Colonic mucosa (tissue), 4 donors: ENCODE measurements at regions not wholly inside any gene's neighbourhood (a gene's known extent, or its start where the extent isn't known, plus 50 kb on each side); places are given as distances from the start of the nearest gene placed in this dataset.

Experiments
- DNase-seq: peaks from one replicate; pipeline ENCODE4 v3.0.0-alpha.2; 2020
- H3K27ac ChIP-seq: fragments of 200-600 bp; one replicate; pipeline ENCODE4 v1.8.0; 2021
- H3K27me3 ChIP-seq: fragments of 200-600 bp; one replicate; pipeline ENCODE4 v1.8.0; 2021
- H3K36me3 ChIP-seq: fragments of 200-600 bp; one replicate; pipeline ENCODE4 v1.8.0; 2021
- H3K4me1 ChIP-seq: fragments of 200-600 bp; one replicate; pipeline ENCODE4 v1.8.0; 2021; ENCODE audit warnings: mild to moderate bottlenecking
- H3K4me3 ChIP-seq: fragments of 200-600 bp; one replicate; pipeline ENCODE4 v1.8.0; 2021
- H3K9ac ChIP-seq, 2 donors: one replicate each; pipeline ENCODE4 v1.7.0; 2013; ENCODE audit warnings: control low read depth in 2 of 2, low read depth in 2 of 2, low read length in 2 of 2
- H3K9me3 ChIP-seq: fragments of 200-600 bp; one replicate; pipeline ENCODE4 v1.8.0; 2021
- CTCF ChIP-seq: fragments of 200-600 bp; IDR thresholded peaks from one replicate; pipeline ENCODE4 v1.8.0; 2022; ENCODE audit warnings: antibody characterized with exemption, mild to moderate bottlenecking
- intact Hi-C: fragments of 100-400 bp; cut with DNase I; formaldehyde crosslinking; loops from one replicate; pipeline ENCODE4 v1.14.1; 2022
- donor health status: healthy.
- donor health status: DM: no; HTN: no; CAD: no.
- donor health status: DM: no; HTN: no; CAD: no.

- no peak for TF ChIP-seq CTCF
- H3K27ac ChIP-seq = no peak overlapping the region
- intact Hi-C loops = no loop called here
- H3K27me3 ChIP-seq = no peaks in the 10 kb centered on the region
- H3K36me3 ChIP-seq = no peaks in the 10 kb centered on the region
- no peak for DNase-seq
- H3K9ac ChIP-seq = no peak overlapping the region
- no peak overlapping the region for H3K4me3 ChIP-seq
- no peaks in the 10 kb centered on the region for H3K4me1 ChIP-seq
- H3K9me3 ChIP-seq = no peaks in the 10 kb centered on the region
Observed at GRCh38 chr2:16115881-16116830, 175.8 kb downstream of the MYCN start.

- intact Hi-C loops = no loop called here
- H3K9me3 ChIP-seq = no peaks in the 10 kb centered on the region
- no peak overlapping the region for H3K4me3 ChIP-seq
- no peak for TF ChIP-seq CTCF
- H3K4me1 ChIP-seq = no peaks in the 10 kb centered on the region
- H3K27ac ChIP-seq = no peak overlapping the region
- DNase-seq = no peak
- H3K27me3 ChIP-seq = no peaks in the 10 kb centered on the region
- no peaks in the 10 kb centered on the region for H3K36me3 ChIP-seq
- H3K9ac ChIP-seq = peak overlapping the region in 1 of 2 donors; percentile 26
Observed at GRCh38 chr2:16115291-16115690, 174.9 kb downstream of the MYCN start.

GRCh38 chr2:16114836-16115235 is 174.5 kb downstream of the MYCN start:
- H3K27ac ChIP-seq = no peak overlapping the region
- TF ChIP-seq CTCF = no peak
- H3K9ac ChIP-seq = peak overlapping the region in 1 of 2 donors; percentile 26
- no peaks in the 10 kb centered on the region for H3K36me3 ChIP-seq
- H3K9me3 ChIP-seq = no peaks in the 10 kb centered on the region
- no peaks in the 10 kb centered on the region for H3K27me3 ChIP-seq
- H3K4me1 ChIP-seq = no peaks in the 10 kb centered on the region
- peak; percentile 80 for DNase-seq
- H3K4me3 ChIP-seq = no peak overlapping the region
- intact Hi-C loops = no loop called here

GRCh38 chr2:16114070-16114469 is 173.7 kb downstream of the MYCN start:
- H3K9ac ChIP-seq = no peak overlapping the region
- no peak overlapping the region for H3K27ac ChIP-seq
- H3K36me3 ChIP-seq = no peaks in the 10 kb centered on the region
- no peaks in the 10 kb centered on the region for H3K4me1 ChIP-seq
- intact Hi-C loops = no loop called here
- H3K27me3 ChIP-seq = no peaks in the 10 kb centered on the region
- DNase-seq = no peak
- H3K9me3 ChIP-seq = no peaks in the 10 kb centered on the region
- H3K4me3 ChIP-seq = no peak overlapping the region
- TF ChIP-seq CTCF = no peak

GRCh38 chr2:16113568-16113967 is 173.2 kb downstream of the MYCN start:
- intact Hi-C loops = no loop called here
- Histone ChIP-seq H3K4me3 (no peak overlapping the region), H3K9me3 (no peaks in the 10 kb centered on the region), H3K27ac (no peak overlapping the region), H3K4me1 (no peaks in the 10 kb centered on the region), H3K36me3 (no peaks in the 10 kb centered on the region), H3K9ac (no peak overlapping the region), H3K27me3 (no peaks in the 10 kb centered on the region)
- no peak for DNase-seq
- no peak for TF ChIP-seq CTCF
